ENCODE measurements at regions not wholly inside any gene's neighbourhood (a gene's known extent, or its start where the extent isn't known, plus 50 kb on each side); places are given as distances from the start of the nearest gene placed in this dataset.

DNA sequence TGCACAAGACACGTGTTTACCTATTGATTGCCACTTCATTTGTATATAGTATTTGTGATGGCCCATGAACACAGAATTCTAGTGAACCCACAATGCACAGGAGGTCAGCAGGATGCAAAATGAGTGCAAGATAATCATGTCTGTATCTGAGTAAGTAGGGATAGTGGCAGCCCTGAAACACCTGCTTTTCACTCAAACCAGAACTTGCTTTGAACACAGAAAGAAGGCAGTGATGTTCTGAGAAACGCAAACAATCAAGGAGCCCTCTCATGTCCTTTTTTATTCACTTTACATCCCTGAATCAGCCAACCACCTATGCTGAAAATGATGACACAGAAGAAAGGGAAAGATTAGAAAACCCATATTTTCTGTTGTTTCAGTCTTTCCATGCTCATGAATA lies 170.4 kb upstream of the AVPR1A start:
- TF ChIP-seq, protein P1, sequence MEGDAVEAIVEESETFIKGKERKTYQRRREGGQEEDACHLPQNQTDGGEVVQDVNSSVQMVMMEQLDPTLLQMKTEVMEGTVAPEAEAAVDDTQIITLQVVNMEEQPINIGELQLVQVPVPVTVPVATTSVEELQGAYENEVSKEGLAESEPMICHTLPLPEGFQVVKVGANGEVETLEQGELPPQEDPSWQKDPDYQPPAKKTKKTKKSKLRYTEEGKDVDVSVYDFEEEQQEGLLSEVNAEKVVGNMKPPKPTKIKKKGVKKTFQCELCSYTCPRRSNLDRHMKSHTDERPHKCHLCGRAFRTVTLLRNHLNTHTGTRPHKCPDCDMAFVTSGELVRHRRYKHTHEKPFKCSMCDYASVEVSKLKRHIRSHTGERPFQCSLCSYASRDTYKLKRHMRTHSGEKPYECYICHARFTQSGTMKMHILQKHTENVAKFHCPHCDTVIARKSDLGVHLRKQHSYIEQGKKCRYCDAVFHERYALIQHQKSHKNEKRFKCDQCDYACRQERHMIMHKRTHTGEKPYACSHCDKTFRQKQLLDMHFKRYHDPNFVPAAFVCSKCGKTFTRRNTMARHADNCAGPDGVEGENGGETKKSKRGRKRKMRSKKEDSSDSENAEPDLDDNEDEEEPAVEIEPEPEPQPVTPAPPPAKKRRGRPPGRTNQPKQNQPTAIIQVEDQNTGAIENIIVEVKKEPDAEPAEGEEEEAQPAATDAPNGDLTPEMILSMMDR (conservative IDR thresholded peaks at IDR 0.05 in 1 of 2, IDR thresholded peaks at IDR 0.05 in 1 of 2; ENCODE audit: extremely low read depth in 1 of 2, insufficient read depth in 1 of 2, low read depth in 1 of 2, low read length in 2 of 2), result no peak
- no peak for TF ChIP-seq EZH2 (IDR thresholded peaks at IDR 0.05; ENCODE audit: borderline replicate concordance, low read length)

Measured in mammary epithelial cell (primary cell).